Skin epidermis (tissue), 12 donors: ENCODE measurements at regions not wholly inside any gene's neighbourhood (a gene's known extent, or its start where the extent isn't known, plus 50 kb on each side); places are given as distances from the start of the nearest gene placed in this dataset.

Experiments used
- H3K27ac ChIP-seq, 21 experiments: fragments of 200-600 bp; sonication (generic) in 11 of 21; one replicate each; pipeline ENCODE4 v1.5.0; 2020; ENCODE audit warnings: mild to moderate bottlenecking in 3 of 21, inconsistent platforms in 2 of 21, moderate library complexity in 2 of 21
- H3K4me3 ChIP-seq, 7 experiments: fragments of 200-600 bp; sonication (generic) in 2 of 7; one replicate each; pipeline ENCODE4 v1.5.0; 2020; ENCODE audit warnings: inconsistent platforms in 2 of 7, mild to moderate bottlenecking in 2 of 7, moderate library complexity in 1 of 7

DNA sequence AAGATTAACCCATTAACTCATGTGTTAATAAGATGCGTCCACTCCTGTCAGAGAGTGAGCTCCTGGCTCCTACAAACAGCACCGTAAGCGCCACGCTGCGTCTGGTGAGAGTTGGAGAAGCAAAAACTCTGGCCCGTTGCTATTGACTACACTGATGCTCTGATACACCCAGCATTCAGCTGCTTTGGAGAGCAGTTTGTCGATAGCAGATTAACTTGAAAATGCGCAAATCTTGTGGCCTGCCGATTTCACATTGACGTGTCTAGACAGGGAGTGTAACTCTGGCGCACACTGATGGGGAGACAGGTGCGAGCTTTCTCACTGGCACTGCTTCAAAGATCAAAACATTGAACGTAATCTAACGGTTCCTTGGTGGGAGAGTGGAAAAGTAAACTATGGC is 151.7 kb upstream of the RPS6KA2 start:
- Histone ChIP-seq H3K4me3 (no peak overlapping the region), H3K27ac (no peak overlapping the region)

DNA sequence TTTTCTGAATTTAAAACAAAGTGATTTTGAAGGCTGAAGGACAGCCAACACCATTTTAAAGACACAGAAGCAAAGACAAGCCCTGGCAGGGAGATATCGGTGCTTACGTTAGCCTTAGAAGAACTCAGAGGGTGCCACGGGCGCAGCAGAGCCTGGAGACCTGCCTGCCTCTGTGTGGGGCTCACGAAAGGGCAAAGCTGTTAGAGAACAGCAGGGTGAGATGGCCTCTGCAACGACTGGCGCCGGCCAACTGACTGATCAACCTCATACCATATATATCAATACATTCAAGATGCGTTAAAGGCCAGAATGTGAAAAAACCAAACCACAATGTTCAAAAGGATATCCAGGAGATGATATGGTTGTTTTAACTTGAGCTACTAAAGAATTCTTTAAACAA is 151.0 kb upstream of the RPS6KA2 start:
- H3K27ac ChIP-seq, result no peak overlapping the region
- no peak overlapping the region for H3K4me3 ChIP-seq

DNA sequence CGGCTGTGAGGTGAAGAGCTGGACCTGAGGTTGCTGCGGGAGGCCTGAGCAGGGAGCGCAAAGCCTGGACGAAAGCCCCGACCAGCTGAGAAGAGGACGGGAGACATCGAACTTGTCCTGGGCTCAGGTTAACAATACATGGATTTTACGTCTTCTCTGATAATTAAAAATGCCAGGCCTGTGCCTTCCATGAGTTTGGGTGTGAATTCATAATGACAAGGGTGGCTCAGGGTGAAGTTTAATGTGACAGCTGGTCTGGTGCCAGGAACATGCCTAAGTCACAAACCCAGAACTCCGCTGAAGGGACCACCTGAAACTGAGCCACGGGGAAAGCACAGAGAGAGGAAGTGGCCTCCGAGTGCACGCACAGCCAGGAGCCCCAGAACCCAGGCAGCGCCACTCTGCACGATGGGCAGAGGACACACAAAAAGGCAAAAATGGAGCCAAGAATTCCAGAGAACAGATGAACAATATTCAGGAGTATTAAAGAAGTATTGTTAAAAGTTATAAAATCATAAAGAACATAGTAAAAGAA is 150.1 kb upstream of the RPS6KA2 start:
- Histone ChIP-seq H3K27ac (no peak overlapping the region), H3K4me3 (no peak overlapping the region)

DNA sequence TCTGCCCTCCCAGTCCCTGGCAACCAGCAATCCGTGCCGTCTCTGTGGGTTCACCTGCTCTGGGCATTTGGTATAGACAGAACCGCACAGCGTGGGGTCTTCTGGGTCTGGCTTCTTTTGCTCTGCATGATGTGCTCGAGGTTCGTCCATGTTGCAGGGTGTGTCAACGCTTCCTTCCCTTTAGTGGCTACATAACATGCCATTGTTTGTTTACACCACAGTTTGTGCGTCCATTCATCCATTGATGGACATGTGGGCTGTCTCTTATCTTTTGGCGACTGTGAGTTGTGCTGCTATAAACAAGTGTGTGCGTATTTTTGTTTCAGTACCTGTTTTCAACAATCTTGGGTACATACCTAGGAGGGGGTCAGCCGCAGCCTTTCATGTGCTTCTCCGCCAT is 149.5 kb upstream of the RPS6KA2 start:
- Histone ChIP-seq H3K27ac (no peak overlapping the region), H3K4me3 (no peak overlapping the region)

DNA sequence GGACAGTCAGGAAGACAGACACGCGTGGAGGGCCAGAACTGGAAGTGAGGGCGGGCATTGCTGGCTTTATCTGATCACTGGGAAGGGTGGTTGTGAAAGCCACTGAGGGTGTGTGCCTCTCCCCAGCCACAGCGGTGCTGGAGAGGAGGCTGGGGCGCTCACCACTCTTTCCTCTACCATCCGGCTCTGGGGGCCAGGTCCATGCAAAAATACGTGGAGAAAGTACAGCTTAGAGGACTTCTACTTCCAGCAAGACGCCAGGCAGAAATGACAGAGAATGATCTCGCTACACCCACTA is 148.8 kb upstream of the RPS6KA2 start:
- no peak overlapping the region for H3K27ac ChIP-seq

DNA sequence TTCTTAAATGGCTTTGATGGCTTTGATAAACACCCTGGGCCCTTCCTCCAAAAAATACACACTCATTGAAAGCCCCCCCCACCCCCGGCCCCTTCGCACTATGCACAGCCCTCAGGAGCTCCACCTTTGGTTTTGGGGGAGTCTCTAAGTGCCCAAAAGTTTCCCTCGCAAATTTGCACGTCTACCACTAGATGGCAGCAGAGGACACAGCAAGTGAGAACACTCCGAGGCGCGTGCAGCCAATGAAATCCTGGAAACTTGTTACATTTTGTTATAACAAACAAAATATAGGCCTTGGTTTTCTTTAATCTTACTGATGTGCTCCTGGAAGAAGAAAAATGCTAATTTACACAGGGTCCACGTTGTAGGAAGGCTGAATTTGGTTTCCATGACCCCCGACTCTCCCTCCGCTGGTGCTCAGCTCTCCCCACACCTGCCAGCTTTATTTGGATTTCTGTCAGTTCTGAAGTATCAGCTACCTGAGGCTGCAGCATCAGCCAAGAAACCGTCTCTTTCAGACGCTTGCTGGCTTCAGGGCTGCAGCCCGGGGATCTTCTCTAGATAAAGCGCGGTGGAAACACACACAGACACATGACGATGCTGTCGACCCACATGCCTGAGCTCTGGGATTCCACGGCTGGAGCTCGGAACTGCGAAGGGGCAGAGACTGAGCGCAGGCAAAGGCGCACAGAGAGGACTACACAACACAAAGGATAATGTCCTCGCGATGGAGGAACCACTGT is 148.3 kb upstream of the RPS6KA2 start:
- no peak overlapping the region for H3K27ac ChIP-seq
- H3K4me3 ChIP-seq, result no peak overlapping the region

More for the DNA sequence above, 148.8 kb upstream of the RPS6KA2 start:
- no peak overlapping the region for H3K4me3 ChIP-seq

DNA sequence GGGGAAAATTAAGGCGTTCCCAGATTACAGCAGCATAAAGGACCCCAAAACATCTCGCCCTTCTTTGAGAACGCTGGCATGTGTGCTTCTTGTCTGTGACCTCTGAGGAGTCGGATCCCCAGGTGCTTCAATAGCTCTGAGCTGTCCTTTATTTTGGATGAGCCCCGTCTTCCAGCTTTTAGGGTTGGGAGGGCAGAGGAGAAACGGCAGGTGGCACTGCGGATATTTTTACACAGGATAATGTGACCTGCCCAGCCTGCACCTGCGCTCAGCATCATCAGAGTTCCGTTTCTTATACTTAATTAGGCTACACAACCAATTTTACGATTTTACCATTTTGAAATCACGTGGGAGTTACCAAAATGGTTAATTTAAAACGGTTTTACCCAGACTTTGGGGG is 147.7 kb upstream of the RPS6KA2 start:
- H3K27ac ChIP-seq, result no peak overlapping the region
- H3K4me3 ChIP-seq, result no peak overlapping the region

DNA sequence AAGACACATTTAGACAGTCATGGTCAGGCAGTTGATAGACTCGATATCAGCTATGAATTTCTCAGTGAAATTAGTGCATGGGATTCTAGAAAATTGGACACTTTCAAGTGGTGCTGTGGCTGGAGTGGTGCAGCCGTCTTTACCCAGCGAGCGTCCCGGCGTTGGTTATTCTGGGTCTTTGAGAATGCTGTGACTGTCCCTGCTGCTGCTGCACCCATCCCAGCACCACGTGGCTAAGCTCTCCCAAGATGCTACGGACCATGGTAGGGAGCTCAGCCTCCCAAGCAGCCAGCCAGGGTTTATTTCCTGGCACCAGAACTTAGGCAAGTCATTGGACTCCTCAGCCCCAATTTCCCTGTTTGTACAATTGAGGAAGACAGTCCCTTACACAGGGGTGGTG is 147.2 kb upstream of the RPS6KA2 start:
- H3K4me3 ChIP-seq, result no peak overlapping the region
- H3K27ac ChIP-seq, result no peak overlapping the region

DNA sequence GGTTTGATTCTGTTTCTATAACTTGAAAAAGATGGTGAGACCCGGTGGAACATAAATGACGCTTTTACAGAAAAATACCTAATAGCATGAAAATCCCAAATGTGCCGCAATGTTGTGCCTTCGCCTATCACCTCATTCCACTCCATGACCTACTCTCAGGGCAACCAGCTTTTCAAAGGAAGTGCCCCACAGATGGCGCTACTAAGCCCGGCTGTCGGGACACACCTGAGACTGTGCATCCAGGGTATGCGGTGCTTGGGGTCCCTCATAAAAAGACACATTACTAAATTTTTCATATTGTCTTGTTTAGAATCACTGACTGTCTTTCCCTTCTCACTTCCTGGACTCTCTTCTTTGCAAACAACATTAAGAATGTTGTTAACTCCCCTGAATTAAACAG is 145.5 kb upstream of the RPS6KA2 start:
- Histone ChIP-seq H3K4me3 (no peak overlapping the region), H3K27ac (no peak overlapping the region)

DNA sequence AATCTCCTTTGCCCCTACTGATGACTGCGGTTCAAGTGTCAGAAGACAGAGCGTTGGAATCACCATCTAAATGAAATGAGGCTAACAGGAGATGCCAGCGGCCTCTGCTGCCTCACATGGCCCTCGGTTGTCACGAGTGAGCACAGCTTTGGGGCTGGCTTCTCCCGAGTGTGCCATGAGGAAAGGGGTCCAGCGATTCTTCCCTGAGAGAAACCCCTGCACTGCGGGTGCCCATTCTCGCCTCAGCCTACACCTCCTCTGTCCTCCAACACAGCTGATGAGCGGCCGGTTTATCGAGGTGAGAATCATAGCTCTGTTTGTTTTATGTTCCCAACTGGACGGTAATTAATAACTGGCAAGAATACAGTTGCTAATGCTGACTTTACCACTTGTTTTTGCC is 144.7 kb upstream of the RPS6KA2 start:
- Histone ChIP-seq H3K4me3 (no peak overlapping the region), H3K27ac (no peak overlapping the region)

DNA sequence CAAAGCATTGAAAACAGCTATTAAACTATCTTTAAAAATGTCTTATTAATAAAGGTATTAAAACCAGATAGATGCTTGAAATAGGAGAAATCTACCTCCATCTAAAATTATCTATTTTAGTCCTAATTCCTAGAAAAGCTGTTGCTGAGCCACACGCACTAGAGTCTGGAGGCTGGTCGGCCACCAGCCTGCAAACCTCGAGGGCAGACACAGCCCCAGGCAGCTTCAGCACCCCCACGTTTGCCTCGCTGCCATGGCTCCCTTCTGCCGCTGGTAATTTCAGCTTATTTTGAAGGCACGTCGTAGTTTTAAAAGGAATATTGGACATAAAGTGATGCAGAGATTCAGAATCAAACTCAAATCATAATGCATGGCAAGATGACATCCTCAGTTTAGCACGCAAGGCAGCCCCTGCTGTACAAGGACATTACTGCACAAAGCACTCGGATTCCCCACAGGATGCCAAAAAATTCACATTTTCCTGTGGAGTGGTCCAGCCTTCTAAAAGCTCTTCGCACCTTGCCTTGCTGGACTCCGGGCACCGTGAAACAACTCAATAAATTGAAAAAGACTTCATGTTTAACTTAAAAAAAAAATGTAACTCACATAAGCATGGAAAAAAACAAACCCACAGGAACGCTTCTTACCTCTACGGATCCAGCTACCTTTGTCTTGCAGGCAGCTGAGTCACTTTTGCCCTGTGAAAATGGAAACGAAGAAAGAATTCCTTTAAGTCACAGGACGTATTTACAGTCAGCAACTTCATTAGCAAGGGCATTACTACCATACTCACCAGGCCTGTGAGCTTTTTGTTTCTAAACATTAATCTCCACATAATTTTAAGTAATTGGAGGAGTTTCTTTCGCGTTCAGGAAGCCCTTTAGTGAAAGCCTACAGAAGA is 143.4 kb upstream of the RPS6KA2 start:
- Histone ChIP-seq H3K27ac (no peak overlapping the region), H3K4me3 (no peak overlapping the region)

DNA sequence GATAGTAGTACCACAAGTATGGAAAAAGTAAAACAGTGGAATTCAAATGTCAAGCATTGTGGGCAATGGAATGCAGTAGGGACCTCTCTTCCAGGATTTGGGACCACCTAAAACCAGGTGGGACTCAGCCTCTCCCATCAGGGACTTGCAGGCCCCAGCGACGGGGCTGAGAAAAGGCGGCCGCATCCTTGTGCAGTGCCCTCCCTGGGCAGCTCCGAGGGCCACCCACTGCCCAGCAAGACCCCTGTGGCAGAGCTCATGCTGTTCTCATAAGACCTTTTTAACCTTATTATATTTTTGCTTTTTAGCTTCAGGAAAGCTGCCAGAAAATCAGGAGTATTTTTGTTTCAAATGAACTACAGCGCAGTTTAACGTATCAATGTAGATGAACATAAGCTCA is 142.6 kb upstream of the RPS6KA2 start:
- no peak overlapping the region for H3K27ac ChIP-seq

DNA sequence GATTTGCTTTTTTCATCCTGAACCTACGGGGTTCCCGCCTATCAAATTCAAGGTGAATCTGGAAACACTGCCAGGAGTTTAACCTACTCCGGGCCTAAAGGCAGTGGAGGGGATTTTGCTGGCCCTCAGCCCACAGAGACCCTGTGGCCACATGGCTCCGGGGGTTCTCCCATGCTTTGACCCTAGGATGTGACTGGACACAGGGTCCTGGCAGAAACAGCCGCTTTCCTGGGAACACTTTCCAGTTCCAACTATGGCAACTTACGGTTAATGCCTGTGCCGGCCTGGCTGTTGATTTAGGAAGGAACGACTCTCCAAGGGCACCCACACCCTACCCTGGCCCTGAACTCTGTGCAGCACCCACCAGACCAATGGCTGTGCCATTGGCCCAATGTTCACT is 141.7 kb upstream of the RPS6KA2 start:
- Histone ChIP-seq H3K4me3 (no peak overlapping the region), H3K27ac (no peak overlapping the region)

More for the DNA sequence above, 142.6 kb upstream of the RPS6KA2 start:
- H3K4me3 ChIP-seq, result no peak overlapping the region

DNA sequence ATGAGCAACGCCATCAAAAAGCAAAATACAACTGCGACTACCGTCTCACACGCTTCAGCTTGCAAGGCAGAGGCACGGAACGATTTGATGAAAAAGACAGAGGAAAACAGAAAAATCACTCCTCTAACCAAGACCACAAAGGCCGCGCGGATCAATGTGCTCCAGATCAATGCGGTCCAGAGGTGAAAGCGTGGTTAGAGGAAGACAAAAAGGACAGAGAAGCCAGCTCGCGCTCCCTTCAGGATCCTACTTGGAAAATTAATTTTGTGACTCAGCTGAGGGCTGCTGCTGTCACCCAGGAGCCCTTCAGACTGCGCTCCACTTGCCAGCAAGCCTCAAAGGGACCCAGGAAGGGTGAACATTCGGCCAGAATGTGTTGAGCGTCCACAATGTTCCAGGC is 140.2 kb upstream of the RPS6KA2 start:
- Histone ChIP-seq H3K4me3 (no peak overlapping the region), H3K27ac (no peak overlapping the region)

DNA sequence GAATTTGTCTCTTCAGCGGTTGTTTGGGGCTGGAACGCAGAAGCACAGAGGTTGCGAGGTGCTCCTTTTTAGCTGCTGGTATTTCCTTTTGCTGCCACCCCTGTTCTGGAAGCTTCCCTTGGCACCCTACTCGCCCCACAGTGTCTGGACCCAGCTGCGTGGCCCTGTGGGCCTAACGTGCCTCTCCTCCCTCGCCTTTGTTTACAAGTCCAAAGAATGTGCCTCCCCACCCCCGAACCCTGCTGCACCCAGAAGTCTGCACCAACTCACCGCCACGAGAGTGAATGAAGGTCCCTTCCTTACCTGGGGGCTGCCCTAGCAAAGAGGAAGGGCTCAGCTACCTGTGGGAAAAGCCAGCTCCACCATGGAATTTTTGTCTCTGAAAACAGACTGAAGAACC is 139.7 kb upstream of the RPS6KA2 start:
- Histone ChIP-seq H3K4me3 (no peak overlapping the region), H3K27ac (no peak overlapping the region)

DNA sequence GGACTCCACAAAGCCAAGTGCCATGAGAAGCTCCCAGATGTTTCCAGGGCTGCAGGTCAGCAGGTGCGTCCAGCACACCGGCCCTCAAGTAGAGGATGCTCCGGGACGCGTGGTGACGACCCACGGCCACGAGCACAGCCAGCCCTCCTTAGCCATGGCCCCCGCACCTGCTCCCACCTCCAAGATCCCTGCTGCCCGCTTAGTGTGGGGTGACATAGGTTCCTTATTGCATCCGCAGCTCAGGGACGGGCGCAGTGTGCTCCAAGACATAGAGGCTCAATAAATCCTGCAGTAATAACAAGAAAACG is 138.1 kb upstream of the RPS6KA2 start:
- Histone ChIP-seq H3K4me3 (no peak overlapping the region), H3K27ac (no peak overlapping the region)

DNA sequence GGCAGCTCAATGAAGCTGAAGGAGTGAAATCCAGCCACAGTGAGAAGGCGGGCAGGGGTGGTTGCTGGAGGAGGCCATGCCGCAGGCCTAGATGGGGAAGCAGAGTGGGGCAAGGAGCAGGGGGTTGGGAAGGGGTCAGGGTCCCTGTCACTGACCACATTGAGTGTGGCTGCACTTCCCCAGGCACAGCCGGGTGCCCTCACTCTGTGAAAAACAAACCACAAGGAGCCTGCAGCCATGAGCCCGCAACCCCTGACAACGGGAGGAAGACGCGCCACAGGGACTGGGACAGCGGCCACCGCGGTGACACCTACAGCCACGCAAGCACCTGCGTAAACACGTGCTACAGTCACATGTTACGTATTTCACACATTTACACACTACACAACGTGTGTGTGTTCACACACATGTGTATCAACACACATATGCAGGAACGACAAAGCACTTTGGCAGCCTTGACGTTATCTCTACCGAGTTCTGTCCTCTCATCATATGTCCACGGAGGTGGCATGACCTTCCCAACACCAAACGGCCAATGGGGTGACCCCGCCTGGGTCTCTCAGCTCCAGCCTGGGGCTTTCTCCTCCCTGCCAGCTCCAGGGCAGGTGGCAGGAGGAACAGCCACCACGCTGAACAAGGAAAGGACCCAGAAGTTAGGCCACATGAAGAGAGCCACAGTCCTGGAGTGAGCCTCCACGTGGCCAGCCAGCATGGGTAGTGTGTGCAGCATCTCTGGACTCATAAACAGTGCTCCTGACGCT is 137.6 kb upstream of the RPS6KA2 start:
- no peak overlapping the region for H3K4me3 ChIP-seq
- H3K27ac ChIP-seq, result no peak overlapping the region

DNA sequence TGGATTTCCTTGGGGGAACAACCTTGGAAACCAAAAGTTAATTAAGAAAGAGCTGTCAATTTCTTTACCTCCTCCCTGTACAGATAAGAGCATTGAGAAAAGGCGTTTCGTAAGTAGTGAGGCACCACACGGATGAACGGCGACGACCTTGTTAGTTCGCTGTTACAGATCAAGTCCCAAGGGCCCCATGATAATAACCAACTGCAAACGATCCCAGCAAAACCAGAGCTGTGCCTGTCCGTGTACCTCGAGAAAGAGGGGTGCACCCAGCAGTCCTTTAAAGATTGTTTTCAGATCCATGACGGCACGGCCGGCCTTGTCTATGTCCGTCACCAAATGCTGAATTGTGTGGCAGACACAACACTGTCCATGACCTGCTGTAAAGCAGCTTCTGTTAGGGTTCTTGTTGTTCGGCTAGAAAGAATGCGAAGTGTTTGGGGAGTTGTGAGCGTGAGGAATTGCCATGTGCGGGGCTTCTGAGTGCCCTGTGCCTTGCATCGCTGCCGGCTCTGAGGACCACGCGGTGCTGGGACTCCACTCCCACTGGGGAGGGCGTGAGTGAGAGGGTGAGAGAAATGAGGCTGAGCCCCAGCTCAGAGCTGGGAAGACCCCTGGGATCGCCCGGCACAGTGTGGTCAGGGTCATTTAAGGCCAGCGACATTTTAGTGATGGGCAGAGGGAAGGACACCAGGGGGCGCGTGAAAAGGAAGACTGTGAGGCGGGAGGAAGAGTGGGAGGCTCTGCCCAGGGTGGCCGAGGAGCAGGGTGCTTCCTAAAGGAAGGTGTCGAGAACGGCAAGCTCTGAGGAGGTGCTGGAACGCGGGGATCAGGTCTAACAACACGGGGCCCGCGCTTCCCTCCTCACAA is 136.8 kb upstream of the RPS6KA2 start:
- Histone ChIP-seq H3K27ac (no peak overlapping the region), H3K4me3 (no peak overlapping the region)

DNA sequence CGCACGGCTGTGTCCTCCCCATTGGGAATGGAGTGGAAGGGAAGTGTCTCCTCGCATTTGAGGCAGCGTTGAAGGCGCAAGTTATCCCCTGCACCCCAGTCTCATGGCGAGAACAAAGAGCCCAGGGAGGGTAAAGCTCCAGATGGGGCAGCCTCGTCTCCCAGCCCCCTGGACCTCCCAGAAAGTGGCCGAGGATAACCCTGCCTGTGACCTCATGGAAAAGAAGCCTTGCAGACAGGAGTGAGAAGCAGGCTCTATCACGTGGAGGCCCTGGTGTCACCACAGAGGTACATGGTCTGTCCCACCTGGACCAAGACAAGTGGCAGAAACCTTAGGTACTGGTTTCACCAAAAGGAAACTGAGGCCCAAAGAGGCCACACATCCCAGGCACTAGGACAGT is 134.8 kb upstream of the RPS6KA2 start:
- no peak overlapping the region for H3K27ac ChIP-seq

DNA sequence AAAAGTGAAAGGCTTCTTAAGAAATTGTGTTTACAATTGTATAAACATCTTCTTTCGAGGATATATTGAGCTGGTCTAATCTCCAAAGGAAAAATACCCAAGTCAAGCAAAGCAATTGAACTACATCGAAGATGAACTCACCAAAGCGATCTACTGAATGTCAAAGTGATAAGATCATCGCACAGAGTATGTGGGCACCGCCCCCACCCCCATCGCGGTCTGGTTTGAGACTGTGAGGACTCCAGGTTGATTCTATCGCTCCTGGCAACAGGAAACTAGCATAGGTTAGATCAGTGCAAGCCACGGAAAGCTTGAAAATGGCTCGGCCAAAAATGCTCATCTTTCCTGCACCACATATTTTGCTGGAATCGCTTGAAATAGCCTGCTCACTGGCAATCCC is 133.2 kb upstream of the RPS6KA2 start:
- no peak overlapping the region for H3K27ac ChIP-seq
- H3K4me3 ChIP-seq, result no peak overlapping the region

More for the DNA sequence above, 134.8 kb upstream of the RPS6KA2 start:
- no peak overlapping the region for H3K4me3 ChIP-seq
